Inflammatory macrophage treated with lipopolysaccharide for 1 hour (primary cell): ENCODE measurements at regions not wholly inside any gene's neighbourhood (a gene's known extent, or its start where the extent isn't known, plus 50 kb on each side); places are given as distances from the start of the nearest gene placed in this dataset.
A peak's percentile ranks its signal among the peaks of the same experiment; 100 is the strongest.
"Not testable (repeated sequence)": the region's sequence is repeated elsewhere in the genome, so short reads cannot be mapped to it uniquely, and the experiment has no call there.

Experiments
- DNase-seq, 2 donors: peaks; one replicate each; pipeline ENCODE4 v3.0.0-alpha.2; 2020 to 2022

DNA sequence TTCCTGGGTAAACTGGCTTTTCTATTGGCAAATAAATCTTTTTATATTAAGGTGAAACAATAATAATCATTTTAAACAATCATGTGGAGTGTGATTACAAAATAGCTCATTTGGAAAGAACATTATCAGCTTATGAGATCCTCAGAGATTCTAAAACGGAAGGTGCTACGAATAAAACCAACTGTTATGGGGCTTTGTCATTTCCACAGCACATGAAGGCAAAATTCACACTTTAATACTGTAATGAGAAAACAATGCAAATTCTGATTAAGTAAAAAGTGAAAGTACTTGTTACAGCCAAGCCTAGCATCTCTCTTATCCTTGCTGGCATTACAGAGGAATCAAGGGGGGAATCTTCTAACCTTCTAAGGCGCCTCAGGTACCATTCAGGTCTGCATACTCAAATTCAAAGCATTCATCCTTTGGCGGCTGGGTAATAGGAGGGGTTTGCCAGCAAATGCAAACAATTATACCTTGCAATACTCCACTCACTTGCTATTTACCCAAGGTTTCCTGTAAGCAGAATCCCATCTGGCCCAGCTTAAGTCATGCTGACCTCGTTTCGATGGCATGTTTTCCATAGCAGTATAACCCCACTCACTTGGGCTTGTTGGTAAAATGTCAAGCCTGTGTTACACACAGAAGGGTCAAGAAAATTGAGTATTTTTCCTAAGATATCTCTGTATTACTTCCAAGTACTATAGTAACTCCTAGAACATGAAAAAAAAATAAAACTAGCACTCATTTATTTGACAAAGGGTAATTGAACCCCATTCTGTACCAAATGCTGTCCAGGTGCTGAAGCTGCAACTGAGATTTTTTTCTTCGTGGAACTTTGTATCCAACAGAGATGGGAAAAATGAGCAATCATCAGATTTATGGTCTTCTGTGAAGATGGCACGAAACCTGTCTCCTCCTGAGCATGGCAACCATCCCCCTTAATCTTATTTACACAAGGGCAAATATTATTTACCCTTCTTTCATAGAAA lies 183.7 kb upstream of the LMCD1 start:
- DNase-seq, result no peak

DNA sequence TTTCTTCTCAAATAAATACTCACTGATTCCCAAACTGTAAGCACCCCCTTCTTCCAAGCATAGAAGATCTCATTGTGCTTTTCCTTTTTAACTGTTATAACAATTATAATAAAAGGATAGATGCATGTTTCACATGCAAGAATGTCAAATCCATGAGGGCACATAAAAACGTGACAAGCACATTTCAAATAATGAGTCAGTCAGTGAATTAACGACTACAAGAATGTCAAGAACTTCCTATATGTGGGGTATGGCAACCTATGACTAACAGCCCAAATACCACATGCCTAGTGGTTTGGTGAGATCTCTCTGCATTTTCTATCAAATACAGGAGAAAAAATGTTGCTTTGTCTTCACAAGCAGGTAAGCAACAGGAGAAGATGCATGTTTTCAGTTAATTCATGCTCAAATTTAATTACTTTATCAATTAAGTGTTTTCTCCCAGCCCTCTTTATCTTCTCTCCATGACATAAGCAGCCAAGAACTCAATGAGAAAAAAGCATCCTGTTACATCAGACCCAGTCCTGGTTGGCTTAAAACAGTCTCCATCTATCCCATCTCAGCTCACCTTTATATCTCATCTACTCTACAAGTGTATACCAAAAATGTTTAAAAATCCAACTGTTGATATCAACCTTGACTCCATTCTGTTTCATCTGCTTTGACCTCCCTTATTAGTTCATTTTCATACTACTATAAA lies 181.5 kb upstream of the LMCD1 start:
- DNase-seq, result no peak

DNA sequence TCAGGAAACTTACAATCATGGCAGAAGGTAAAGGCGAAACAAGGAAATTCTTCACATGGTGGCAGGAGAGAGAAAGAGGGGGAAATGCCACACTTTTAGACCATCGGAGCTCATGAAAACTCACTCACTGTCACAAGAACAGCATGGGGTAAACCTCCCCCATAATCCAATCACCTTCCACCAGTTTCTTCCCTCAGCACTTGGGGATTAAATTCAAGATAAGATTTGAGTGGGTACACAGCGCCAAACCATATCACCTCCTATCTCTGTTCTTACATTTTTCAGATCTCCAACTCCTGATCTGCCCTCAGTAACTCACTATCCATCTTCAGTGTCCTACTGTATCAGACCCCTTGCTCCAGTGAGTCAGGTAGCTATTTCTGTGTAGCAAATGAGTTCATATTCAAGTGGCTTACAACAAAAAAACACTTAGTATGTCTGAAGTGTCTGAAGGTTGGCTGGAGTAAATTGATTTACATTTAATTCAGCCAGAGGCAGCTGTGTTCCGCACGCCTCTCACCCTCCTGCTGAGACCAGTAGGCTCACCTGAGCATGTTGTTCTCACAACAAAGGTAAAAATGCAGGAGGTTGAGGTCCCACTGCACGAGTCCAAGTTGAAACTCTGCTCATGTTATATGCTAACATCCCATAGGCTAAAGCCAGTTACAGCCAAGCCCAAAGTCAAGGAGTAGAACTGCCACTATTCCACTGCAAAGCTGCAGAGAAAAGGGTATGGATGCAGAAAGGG lies 180.7 kb upstream of the LMCD1 start:
- no peak for DNase-seq

DNA sequence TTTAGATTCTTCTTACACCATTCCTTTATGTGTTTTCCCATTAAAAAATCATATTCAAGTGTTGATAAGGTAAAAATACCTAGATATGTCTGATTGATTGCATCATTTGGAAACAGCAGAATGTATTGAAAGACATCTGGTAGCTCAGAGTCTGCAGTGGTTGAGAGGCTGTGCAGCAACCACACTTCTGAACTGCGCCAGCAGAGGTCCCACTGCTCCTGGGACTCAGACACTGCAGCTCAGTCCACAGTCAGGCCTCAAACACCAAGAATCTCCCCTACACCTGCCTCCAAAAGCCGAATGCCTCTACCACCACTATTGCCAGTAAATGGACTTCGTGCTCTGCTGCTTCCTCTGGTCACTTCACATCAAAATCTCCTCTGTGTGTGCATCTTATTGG lies 176.9 kb upstream of the LMCD1 start:
- peak in 1 of 2 donors; percentile 6 for DNase-seq

DNA sequence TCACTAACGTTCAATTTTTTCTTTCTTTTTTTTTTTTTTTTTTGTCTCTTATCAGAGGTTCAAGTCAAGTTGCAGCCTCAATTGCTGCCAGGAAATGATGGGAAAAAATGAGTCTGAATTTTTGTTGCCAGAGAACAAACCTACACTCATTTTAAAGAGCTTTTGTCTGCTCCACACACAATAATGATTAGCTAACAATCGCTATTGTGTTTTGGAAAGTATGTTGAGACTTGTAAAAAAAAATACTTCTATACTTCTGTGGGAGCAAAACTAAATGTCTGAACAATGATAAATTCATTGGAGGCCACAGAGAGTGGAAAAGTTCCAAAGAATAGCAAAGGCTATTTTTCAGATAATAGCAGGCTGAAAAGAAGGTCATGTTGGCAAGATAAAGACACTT lies 176.3 kb upstream of the LMCD1 start:
- no peak for DNase-seq

DNA sequence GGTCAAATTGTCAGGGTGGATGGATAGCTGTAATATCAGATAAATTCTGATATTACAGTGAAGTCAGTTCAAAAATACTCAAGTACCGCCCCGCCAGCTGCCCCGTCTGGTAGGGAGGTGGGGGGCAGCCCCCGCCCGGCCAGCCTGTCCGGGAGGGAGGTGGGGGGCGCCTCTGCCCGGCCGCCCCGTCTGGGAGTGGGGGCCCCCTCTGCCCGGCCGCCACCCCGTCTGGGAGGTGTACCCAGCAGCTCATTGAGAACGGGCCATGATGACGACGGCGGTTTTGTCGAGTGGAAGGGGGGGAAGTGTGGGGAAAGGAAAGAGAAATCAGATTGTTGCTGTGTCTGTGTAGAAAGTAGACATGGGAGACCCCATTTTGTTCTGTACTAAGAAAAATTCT lies 175.8 kb upstream of the LMCD1 start:
- not testable (repeated sequence) for DNase-seq

DNA sequence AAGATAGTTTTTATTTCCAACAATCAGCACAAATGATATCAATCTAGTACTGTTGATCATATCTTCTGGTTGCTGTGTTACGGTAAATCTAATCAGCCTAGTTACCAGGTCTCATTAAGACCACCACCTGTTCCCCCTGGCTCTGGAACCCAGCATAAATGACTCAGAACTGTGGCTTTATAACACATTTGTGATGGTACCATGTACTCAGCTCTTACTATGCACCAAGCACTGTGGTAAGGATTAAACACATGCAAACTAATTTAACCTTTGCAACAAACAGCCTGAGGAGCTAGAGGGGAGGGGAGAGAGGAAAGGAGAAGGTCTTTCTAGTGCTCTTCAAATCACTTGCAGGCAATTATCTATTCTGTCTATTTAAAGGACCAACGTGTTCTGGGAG lies 173.9 kb upstream of the LMCD1 start:
- no peak for DNase-seq

DNA sequence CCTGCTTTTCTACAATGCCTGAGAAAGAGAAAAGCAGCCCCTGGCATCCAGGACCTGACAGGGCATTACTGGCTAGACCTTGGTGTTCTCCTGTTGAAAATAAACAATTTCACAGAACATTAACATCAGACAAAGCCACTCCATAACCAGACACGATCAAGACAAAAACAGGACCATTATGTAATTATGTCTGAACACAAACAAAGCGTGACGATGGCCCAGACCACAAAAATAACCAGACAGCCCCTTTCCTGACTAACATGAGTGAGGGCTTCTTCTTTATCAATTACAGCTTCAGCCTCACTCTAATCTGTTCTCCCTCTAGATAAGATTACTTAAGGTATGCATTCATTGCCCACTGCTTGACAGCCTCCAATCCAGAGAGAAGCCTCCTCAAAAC lies 172.7 kb upstream of the LMCD1 start:
- DNase-seq, result no peak

DNA sequence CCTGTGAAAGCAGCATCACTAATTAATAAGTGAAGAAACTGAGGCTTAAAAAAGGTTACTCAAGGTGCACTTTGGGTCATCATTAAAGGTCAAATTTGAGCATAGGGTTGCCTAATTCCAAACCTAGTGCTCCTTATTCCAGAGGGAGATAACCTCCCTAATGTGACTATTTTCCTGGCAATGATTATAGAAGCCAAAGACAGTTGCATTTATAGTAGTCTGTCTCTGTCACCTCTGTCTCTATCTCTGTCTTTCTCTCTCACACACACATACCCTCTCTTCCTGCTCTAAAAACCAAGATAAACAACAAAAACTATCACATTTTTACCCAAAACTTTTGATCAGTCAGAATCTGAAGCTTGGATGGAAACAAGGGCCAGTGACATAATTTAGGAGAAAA lies 172.0 kb upstream of the LMCD1 start:
- no peak for DNase-seq

DNA sequence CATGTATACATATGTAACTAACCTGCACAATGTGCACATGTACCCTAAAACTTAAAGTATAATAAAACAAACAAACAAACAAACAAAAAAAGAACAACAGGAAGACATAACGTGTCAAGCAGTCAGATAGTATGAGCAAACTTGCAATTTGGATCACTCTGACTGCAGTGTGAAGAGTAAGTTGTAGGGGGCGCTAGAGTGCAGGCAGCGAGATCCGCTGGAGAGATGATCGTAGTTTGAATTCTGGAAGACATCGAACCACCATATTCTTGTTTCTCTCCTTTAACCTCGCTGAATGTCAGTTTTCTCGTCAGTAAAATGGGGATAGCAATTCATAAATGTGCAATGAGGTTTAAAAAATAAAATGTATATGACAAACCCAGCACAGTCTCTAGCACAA lies 165.2 kb upstream of the LMCD1 start:
- no peak for DNase-seq

DNA sequence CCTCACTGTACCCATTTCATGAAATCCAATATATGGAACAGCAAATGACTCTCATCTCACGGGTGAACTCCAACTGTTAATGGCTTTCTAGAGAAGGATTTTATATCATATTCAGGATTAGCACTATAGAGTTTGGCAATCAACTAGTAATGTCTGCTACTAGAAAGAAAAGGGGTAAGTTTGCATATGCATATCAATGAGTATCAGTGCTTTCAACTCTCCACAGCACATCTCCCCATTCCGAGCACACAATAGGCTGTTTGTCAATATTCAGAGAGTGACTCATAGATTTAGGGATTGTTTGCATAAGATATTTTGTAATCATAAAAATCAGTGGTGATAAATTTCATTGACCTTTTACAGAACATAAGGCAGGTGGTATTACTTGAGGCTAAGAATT lies 163.2 kb upstream of the LMCD1 start:
- DNase-seq, result no peak

DNA sequence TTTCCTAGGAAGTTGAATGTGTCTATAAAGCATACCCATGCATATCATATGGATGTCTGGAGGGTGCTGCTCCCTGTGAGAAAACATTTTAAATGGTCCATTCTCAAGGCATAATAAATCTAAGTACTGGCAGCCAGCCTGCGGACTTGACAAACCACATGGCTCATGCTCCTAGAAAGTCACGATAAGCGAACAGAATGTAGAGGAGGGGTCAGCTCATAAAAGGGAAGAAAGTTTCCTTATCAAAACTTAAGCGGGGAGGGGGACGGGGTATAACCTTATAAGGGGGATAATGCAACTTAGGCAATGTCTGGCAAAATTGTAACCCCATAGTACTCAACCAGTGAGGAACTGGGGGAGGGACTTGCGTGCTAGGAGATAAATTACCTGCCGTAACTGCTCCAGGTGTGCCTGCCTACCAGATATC lies 159.8 kb upstream of the LMCD1 start:
- DNase-seq, result no peak

DNA sequence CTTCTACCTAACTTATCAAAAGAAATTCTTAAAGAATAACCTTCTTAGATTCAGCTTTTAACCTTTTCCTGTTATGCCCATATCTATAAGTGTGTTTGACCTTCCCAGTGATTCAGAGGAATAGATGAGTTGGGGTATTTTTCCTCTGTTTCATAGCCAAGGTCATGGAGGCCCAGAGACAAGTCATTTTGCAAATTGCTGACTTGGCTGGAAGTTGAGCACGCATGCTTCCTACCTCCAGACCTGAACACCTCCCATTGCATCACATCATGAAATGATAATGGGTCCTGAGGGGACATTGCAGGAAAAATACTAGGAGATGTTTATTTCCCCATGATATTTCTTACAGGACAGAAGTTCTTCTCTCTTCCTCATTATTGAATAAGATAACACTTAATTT lies 158.6 kb upstream of the LMCD1 start:
- DNase-seq, result no peak

DNA sequence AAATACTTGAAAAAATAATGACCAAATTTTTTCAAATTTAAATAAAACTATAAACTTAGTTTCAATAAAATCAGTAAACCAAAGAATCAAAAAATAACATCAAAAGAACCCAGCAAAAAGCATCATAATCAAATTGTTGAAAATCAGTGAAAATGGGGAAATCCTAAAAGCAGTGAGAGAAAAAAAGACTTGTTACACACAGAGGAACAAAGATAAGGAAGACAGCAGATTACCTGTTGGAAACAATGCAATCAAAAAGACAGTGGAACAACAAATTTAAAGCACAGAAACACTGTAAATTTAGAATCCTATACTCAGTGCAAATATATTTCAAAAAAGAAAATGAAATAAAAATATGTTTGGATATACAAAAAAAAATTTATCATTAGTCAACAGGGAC lies 156.2 kb upstream of the LMCD1 start:
- no peak for DNase-seq

DNA sequence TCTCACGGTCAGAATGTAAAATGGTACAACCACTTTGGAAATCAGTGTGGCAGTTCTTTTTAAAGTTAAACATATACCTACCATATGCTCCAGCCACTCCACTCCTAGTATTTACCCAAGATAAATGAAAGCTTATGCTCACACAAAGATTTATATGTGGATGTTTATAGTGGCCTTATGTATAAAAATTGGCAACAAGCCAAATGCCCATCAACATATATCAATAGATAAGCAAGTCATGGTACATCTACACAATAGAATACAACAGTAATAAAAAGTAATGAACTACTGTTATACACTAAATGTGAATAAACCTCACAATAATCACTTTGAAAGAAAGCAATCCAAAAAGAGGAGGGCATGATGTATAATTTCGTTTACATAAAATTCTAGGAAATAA lies 153.5 kb upstream of the LMCD1 start:
- no peak for DNase-seq

DNA sequence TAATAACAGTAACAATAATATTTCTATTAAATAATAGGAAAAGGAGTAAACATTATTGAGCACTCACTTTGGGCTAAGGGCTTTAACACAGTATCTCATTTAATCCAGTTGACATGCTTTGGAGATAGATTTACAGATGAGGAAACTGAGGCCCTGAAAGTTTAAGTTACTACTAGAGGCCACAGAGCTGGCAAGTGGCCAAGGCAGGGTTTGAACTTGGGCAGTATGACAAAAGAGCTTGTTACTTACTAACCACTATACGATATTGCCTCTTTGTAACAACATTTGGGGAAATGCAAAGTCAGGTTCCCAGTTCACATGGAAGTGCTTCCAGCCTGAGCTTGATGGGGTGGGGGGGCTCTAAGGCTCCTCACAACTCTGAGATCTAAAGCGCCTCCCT lies 149.1 kb upstream of the LMCD1 start:
- no peak for DNase-seq

DNA sequence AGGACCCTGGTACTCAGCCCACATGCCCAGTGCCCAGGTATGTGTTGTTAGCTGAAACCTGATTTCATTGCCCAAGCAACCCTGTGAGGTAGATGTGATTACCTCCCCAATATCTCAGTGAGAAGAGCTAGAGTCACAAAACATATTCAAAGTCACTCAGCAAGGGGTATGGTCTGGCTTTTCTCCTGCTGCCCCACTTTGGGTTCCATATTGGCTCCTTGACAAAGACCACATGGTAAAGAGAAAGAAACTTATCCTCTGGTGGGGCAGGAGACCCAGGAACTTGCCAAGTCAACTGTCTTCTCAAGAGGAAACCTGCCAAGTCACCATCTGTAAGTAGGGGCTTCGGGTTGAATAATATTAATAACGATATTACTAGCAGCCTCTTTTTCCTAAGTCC lies 148.3 kb upstream of the LMCD1 start:
- no peak for DNase-seq

DNA sequence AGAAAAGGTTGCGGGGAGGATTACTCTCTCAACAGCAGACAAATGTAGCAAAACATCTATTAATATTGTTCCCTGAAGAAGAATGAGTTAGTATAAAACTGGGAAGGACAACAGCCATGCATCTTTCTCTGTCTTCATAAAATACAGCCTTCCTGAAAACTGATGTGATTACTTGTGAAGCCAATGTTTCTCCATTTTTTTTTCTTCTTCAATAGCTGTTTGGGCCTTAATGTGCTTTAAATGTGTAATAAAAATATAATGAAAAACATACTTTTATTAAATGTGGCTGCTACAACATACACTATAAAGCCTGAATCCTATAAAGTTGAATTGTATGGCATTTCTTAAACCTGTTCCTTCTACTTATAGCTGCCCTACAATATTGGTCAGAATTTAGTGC lies 146.3 kb upstream of the LMCD1 start:
- DNase-seq, result no peak

DNA sequence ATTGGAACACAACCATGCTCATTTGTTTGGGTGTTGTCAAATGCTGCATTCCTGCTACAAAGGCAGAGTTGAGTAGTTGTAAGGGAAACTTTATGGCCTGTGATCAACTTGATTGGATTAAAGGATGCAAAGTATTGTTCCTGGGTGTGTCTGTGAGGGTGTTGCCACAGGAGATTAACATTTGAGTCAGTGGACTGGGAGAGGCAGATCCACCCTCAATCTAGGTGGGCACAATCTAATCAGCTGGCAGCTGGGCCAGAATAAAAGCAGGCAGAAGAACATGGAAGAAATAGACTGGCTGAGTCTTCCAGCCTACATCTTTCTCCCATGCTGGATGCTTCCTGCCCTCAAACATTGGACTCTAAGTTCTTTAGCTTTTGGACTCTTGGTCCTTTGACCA lies 145.6 kb upstream of the LMCD1 start:
- not testable (repeated sequence) for DNase-seq

DNA sequence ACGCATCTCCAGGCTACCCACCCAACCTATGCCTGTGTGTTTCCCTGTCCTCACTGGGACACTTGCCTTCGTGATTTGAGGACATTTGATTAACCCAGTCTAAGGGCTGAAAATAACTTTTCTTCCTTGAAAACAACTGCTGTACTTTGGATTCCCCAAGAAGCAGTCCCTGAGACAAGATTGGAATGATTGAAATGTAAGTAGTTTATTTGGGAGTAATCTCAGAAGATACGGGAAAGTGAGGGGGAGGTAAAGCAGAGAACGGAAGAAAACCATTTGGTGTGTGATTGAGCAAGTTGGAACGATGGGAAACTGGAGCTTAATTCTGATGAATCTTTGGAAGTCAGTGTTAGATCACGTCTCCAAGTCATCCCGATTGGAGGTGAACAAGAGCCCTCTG lies 143.8 kb upstream of the LMCD1 start:
- no peak for DNase-seq

DNA sequence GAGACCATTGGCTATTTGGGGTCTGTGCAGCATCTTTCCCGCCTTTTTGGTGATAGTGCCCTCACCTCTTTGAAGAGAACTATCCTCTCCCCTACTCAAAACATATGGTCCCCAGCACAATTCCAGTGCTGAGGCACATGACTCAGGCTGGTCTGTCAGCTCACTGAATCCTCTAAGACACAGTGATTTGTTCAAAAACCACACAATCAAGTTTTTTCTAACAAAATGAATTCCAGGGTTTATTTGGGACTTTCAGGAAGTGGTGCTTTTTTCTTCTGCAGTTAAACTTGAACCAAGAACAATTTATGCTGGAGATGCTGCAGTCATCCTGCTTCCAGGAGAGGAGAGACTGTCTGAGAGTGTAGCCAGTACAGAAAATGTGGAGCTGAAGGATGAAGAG lies 142.5 kb upstream of the LMCD1 start:
- DNase-seq, result no peak

DNA sequence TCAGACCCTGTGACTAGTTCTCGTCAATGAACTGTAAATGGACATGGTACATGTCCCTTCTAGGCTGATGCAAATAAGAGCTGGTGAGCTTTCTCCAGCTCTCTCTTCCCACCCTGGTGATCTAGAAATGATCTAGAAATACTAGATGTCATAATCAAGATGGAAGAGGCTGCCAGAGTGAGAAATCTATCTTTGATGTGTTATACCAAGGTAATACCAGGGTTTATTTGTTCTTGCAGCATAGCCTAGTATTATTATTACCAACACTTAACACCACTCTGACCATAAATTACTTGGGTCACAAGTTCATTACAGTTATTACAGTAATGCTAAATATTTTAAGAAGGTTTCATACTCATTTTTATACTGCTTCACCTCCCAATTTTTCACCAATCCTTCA lies 138.4 kb upstream of the LMCD1 start:
- no peak for DNase-seq

DNA sequence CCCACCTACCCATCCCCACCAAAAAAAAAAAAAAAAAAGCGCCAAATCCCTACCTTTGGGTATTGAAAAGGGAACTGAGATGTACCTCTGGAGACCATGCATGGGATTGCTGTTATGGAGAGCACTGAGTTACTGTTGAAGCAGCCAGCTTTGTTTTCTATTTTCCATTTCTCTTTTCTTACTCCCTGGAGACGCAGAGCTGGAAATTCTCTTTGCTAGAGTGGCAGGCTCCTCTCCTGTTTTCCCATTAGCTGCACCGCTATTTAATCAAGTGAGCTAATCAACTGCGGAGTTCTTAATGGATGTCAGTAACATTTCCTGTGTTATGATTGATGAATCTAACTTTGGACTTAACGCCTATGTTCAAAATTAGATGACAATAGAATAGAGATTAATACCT lies 136.1 kb upstream of the LMCD1 start:
- no peak for DNase-seq
